ENCODE measurements at regions not wholly inside any gene's neighbourhood (a gene's known extent, or its start where the extent isn't known, plus 50 kb on each side); places are given as distances from the start of the nearest gene placed in this dataset.

GRCh38 chr7:41786944-41787343 lies 84.1 kb upstream of the INHBA start:
- H4K8ac ChIP-seq (ENCODE audit: low read length): no peak overlapping the region
- H3K14ac ChIP-seq (ENCODE audit: low read length in 2 of 2): no peak overlapping the region
- no peak overlapping the region for H2BK5ac ChIP-seq (ENCODE audit: low read depth, low read length, poor library complexity, severe bottlenecking)
- no peak overlapping the region for H3K27ac ChIP-seq (ENCODE audit: low read length, poor library complexity, severe bottlenecking)
- H3K23ac ChIP-seq (ENCODE audit: low read length in 2 of 2): no peak overlapping the region
- no peak overlapping the region for H3K9ac ChIP-seq (ENCODE audit: low read length)
- peaks cover 2% of the 10 kb centered on the region for H3K4me1 ChIP-seq (ENCODE audit: control insufficient read depth, insufficient read depth, low read depth, low read length)
- H3K4me2 ChIP-seq (ENCODE audit: low read length, poor library complexity, severe bottlenecking): no peak overlapping the region
- H2BK15ac ChIP-seq (ENCODE audit: low read depth, poor library complexity, severe bottlenecking): no peak overlapping the region
- no peak overlapping the region for H3K4me3 ChIP-seq (ENCODE audit: insufficient read depth in 1 of 2, low read depth in 1 of 2, low read length in 2 of 2)
- no peak overlapping the region for H3K18ac ChIP-seq (ENCODE audit: low read depth in 1 of 2, low read length in 2 of 2)
- H2AK5ac ChIP-seq (ENCODE audit: low read length, severe bottlenecking): no peak overlapping the region
- no peaks in the 10 kb centered on the region for H3K27me3 ChIP-seq (ENCODE audit: control insufficient read depth in 1 of 2, insufficient read depth in 1 of 2, low read length in 2 of 2)
- H4K91ac ChIP-seq (ENCODE audit: low read length): no peak overlapping the region
- H2BK12ac ChIP-seq (ENCODE audit: low read length in 2 of 2): no peak overlapping the region
- no peaks in the 10 kb centered on the region for H3K79me1 ChIP-seq (replicated peaks; ENCODE audit: low read length, poor library complexity, severe bottlenecking)
- H2BK120ac ChIP-seq (ENCODE audit: low read depth, low read length): no peak overlapping the region
- DNase-seq: peak; percentile 15
- H3K4ac ChIP-seq (ENCODE audit: low read depth in 1 of 2, low read length in 2 of 2): no peak overlapping the region
- no peaks in the 10 kb centered on the region for H3K36me3 ChIP-seq (ENCODE audit: control insufficient read depth in 1 of 2, insufficient read depth in 2 of 2, low read depth in 1 of 2, low read length in 2 of 2)
- no peak overlapping the region for H2AFZ ChIP-seq (ENCODE audit: low read depth, low read length)
- no peaks in the 10 kb centered on the region for H3K9me3 ChIP-seq (ENCODE audit: control insufficient read depth, low read length)
- WGBS: 76% methylated on average over 5 of the region's 5 CpGs

- Histone ChIP-seq H3K9ac (ENCODE audit: low read length) (no peak overlapping the region), H3K9me3 (ENCODE audit: control insufficient read depth, low read length) (no peaks in the 10 kb centered on the region), H3K27me3 (ENCODE audit: control insufficient read depth in 1 of 2, insufficient read depth in 1 of 2, low read length in 2 of 2) (no peaks in the 10 kb centered on the region), H4K91ac (ENCODE audit: low read length) (no peak overlapping the region), H3K79me1 (replicated peaks; ENCODE audit: low read length, poor library complexity, severe bottlenecking) (no peaks in the 10 kb centered on the region), H3K4me1 (ENCODE audit: control insufficient read depth, insufficient read depth, low read depth, low read length) (peaks cover 2% of the 10 kb centered on the region), H3K27ac (ENCODE audit: low read length, poor library complexity, severe bottlenecking) (no peak overlapping the region), H3K4me2 (ENCODE audit: low read length, poor library complexity, severe bottlenecking) (no peak overlapping the region), H2BK5ac (ENCODE audit: low read depth, low read length, poor library complexity, severe bottlenecking) (no peak overlapping the region), H3K36me3 (ENCODE audit: control insufficient read depth in 1 of 2, insufficient read depth in 2 of 2, low read depth in 1 of 2, low read length in 2 of 2) (no peaks in the 10 kb centered on the region), H3K23ac (ENCODE audit: low read length in 2 of 2) (no peak overlapping the region), H3K14ac (ENCODE audit: low read length in 2 of 2) (no peak overlapping the region), H2AFZ (ENCODE audit: low read depth, low read length) (no peak overlapping the region), H3K18ac (ENCODE audit: low read depth in 1 of 2, low read length in 2 of 2) (no peak overlapping the region), H2BK120ac (ENCODE audit: low read depth, low read length) (no peak overlapping the region), H2AK5ac (ENCODE audit: low read length, severe bottlenecking) (no peak overlapping the region), H3K4me3 (ENCODE audit: insufficient read depth in 1 of 2, low read depth in 1 of 2, low read length in 2 of 2) (no peak overlapping the region), H2BK15ac (ENCODE audit: low read depth, poor library complexity, severe bottlenecking) (no peak overlapping the region), H3K4ac (ENCODE audit: low read depth in 1 of 2, low read length in 2 of 2) (no peak overlapping the region), H4K8ac (ENCODE audit: low read length) (no peak overlapping the region), H2BK12ac (ENCODE audit: low read length in 2 of 2) (no peak overlapping the region)
- no peak for DNase-seq
- WGBS: 92% methylated on average over 2 of the region's 2 CpGs
Observed at GRCh38 chr7:41786404-41786803, 83.5 kb upstream of the INHBA start.

- H2AK5ac ChIP-seq (ENCODE audit: low read length, severe bottlenecking): no peak overlapping the region
- no peak for DNase-seq
- no peak overlapping the region for H2BK120ac ChIP-seq (ENCODE audit: low read depth, low read length)
- no peak overlapping the region for H2BK5ac ChIP-seq (ENCODE audit: low read depth, low read length, poor library complexity, severe bottlenecking)
- no peak overlapping the region for H3K9ac ChIP-seq (ENCODE audit: low read length)
- no peak overlapping the region for H2BK12ac ChIP-seq (ENCODE audit: low read length in 2 of 2)
- no peak overlapping the region for H3K4me2 ChIP-seq (ENCODE audit: low read length, poor library complexity, severe bottlenecking)
- H4K91ac ChIP-seq (ENCODE audit: low read length): no peak overlapping the region
- H3K27me3 ChIP-seq (ENCODE audit: control insufficient read depth in 1 of 2, insufficient read depth in 1 of 2, low read length in 2 of 2): no peaks in the 10 kb centered on the region
- H4K8ac ChIP-seq (ENCODE audit: low read length): no peak overlapping the region
- H3K27ac ChIP-seq (ENCODE audit: low read length, poor library complexity, severe bottlenecking): no peak overlapping the region
- WGBS: 97% methylated on average over 5 of the region's 5 CpGs
- H3K4me3 ChIP-seq (ENCODE audit: insufficient read depth in 1 of 2, low read depth in 1 of 2, low read length in 2 of 2): no peak overlapping the region
- H3K18ac ChIP-seq (ENCODE audit: low read depth in 1 of 2, low read length in 2 of 2): no peak overlapping the region
- no peak overlapping the region for H3K4ac ChIP-seq (ENCODE audit: low read depth in 1 of 2, low read length in 2 of 2)
- H3K4me1 ChIP-seq (ENCODE audit: control insufficient read depth, insufficient read depth, low read depth, low read length): peaks cover 2% of the 10 kb centered on the region
- no peaks in the 10 kb centered on the region for H3K36me3 ChIP-seq (ENCODE audit: control insufficient read depth in 1 of 2, insufficient read depth in 2 of 2, low read depth in 1 of 2, low read length in 2 of 2)
- no peak overlapping the region for H2BK15ac ChIP-seq (ENCODE audit: low read depth, poor library complexity, severe bottlenecking)
- H3K14ac ChIP-seq (ENCODE audit: low read length in 2 of 2): no peak overlapping the region
- H3K79me1 ChIP-seq (replicated peaks; ENCODE audit: low read length, poor library complexity, severe bottlenecking): no peaks in the 10 kb centered on the region
- H3K9me3 ChIP-seq (ENCODE audit: control insufficient read depth, low read length): no peaks in the 10 kb centered on the region
- no peak overlapping the region for H2AFZ ChIP-seq (ENCODE audit: low read depth, low read length)
- no peak overlapping the region for H3K23ac ChIP-seq (ENCODE audit: low read length in 2 of 2)
Observed at GRCh38 chr7:41785840-41786239, 83.0 kb upstream of the INHBA start.

GRCh38 chr7:41785265-41785664 lies 82.4 kb upstream of the INHBA start:
- no peak overlapping the region for H2BK15ac ChIP-seq (ENCODE audit: low read depth, poor library complexity, severe bottlenecking)
- H3K4ac ChIP-seq (ENCODE audit: low read depth in 1 of 2, low read length in 2 of 2): no peak overlapping the region
- H3K27ac ChIP-seq (ENCODE audit: low read length, poor library complexity, severe bottlenecking): no peak overlapping the region
- no peak overlapping the region for H3K4me2 ChIP-seq (ENCODE audit: low read length, poor library complexity, severe bottlenecking)
- H3K14ac ChIP-seq (ENCODE audit: low read length in 2 of 2): no peak overlapping the region
- H3K23ac ChIP-seq (ENCODE audit: low read length in 2 of 2): no peak overlapping the region
- H4K91ac ChIP-seq (ENCODE audit: low read length): no peak overlapping the region
- no peaks in the 10 kb centered on the region for H3K27me3 ChIP-seq (ENCODE audit: control insufficient read depth in 1 of 2, insufficient read depth in 1 of 2, low read length in 2 of 2)
- H2BK120ac ChIP-seq (ENCODE audit: low read depth, low read length): no peak overlapping the region
- H3K18ac ChIP-seq (ENCODE audit: low read depth in 1 of 2, low read length in 2 of 2): no peak overlapping the region
- no peak overlapping the region for H2AFZ ChIP-seq (ENCODE audit: low read depth, low read length)
- no peak overlapping the region for H3K9ac ChIP-seq (ENCODE audit: low read length)
- H2BK5ac ChIP-seq (ENCODE audit: low read depth, low read length, poor library complexity, severe bottlenecking): no peak overlapping the region
- H3K36me3 ChIP-seq (ENCODE audit: control insufficient read depth in 1 of 2, insufficient read depth in 2 of 2, low read depth in 1 of 2, low read length in 2 of 2): no peaks in the 10 kb centered on the region
- no peak overlapping the region for H2AK5ac ChIP-seq (ENCODE audit: low read length, severe bottlenecking)
- no peak overlapping the region for H4K8ac ChIP-seq (ENCODE audit: low read length)
- H3K4me1 ChIP-seq (ENCODE audit: control insufficient read depth, insufficient read depth, low read depth, low read length): peaks cover 2% of the 10 kb centered on the region
- no peak for DNase-seq
- H3K79me1 ChIP-seq (replicated peaks; ENCODE audit: low read length, poor library complexity, severe bottlenecking): no peaks in the 10 kb centered on the region
- H2BK12ac ChIP-seq (ENCODE audit: low read length in 2 of 2): no peak overlapping the region
- no peaks in the 10 kb centered on the region for H3K9me3 ChIP-seq (ENCODE audit: control insufficient read depth, low read length)
- no peak overlapping the region for H3K4me3 ChIP-seq (ENCODE audit: insufficient read depth in 1 of 2, low read depth in 1 of 2, low read length in 2 of 2)
